ENCODE measurements at regions not wholly inside any gene's neighbourhood (a gene's known extent, or its start where the extent isn't known, plus 50 kb on each side); places are given as distances from the start of the nearest gene placed in this dataset.

GRCh38 chr14:101193845-101194372, 290.4 kb upstream of the RTL1 start:
- DNase-seq (ENCODE audit: low spot score), result no peak

GRCh38 chr14:101194373-101195308, 291.1 kb upstream of the RTL1 start:
- DNase-seq (ENCODE audit: low spot score), result no peak

- DNase-seq (ENCODE audit: low spot score), result no peak
Measured at GRCh38 chr14:101195309-101195901, 291.9 kb upstream of the RTL1 start.

GRCh38 chr14:101196051-101196712, 292.7 kb upstream of the RTL1 start:
- no peak for DNase-seq (ENCODE audit: low spot score)

GRCh38 chr14:101196795-101197590, 293.5 kb upstream of the RTL1 start:
- DNase-seq (ENCODE audit: low spot score), result no peak

- no peak for DNase-seq (ENCODE audit: low spot score)
Measured at GRCh38 chr14:101197595-101198397, 294.3 kb upstream of the RTL1 start.

- no peak for DNase-seq (ENCODE audit: low spot score)
Measured at GRCh38 chr14:101198398-101199027, 295.0 kb upstream of the RTL1 start.

- DNase-seq (ENCODE audit: low spot score), result no peak
Measured at GRCh38 chr14:101199028-101199770, 295.7 kb upstream of the RTL1 start.

- DNase-seq (ENCODE audit: low spot score), result no peak
Measured at GRCh38 chr14:101200008-101200649, 296.6 kb upstream of the RTL1 start.

GRCh38 chr14:101200650-101201516, 297.4 kb upstream of the RTL1 start:
- DNase-seq (ENCODE audit: low spot score), result no peak

- no peak for DNase-seq (ENCODE audit: low spot score)
Measured at GRCh38 chr14:101201535-101202151, 298.1 kb upstream of the RTL1 start.

- no peak for DNase-seq (ENCODE audit: low spot score)
Measured at GRCh38 chr14:101202627-101203404, 299.3 kb upstream of the RTL1 start.

GRCh38 chr14:101206556-101206955, 303.0 kb upstream of the RTL1 start:
- DNase-seq (ENCODE audit: low spot score), result no peak

GRCh38 chr14:101207041-101207440, 303.5 kb upstream of the RTL1 start:
- no peak for DNase-seq (ENCODE audit: low spot score)

GRCh38 chr14:101207897-101208296, 304.4 kb upstream of the RTL1 start:
- DNase-seq (ENCODE audit: low spot score), result no peak

GRCh38 chr14:101209594-101209993, 306.1 kb upstream of the RTL1 start:
- DNase-seq (ENCODE audit: low spot score), result no peak

- no peak for DNase-seq (ENCODE audit: low spot score)
Measured at GRCh38 chr14:101215266-101215665, 311.7 kb upstream of the RTL1 start.

Data from CD4-positive, alpha-beta T cell treated with Interleukin-15 for 4 hours (primary cell).